ENCODE measurements at regions not wholly inside any gene's neighbourhood (a gene's known extent, or its start where the extent isn't known, plus 50 kb on each side); places are given as distances from the start of the nearest gene placed in this dataset.

DNA sequence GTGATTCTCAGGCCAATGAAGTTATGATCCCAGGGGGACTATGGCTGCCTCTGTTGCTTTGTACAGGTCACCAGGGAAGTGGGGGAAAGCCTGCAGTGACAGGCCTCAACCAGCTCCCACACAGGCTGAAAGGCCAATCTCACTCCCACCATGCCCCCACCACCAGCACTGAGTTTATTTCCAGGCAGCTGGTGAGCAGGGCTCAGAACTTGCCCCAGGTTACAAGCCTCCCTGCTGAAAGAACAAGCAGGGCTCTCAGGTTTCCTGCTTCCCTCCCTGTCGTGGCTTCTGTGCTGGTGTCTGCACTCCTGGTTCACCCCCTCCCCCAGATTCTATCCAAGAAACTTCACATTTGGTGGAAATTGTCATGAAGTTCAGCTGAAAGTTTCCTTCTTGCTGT, 260.3 kb downstream of the CCDC59 start:
- Histone ChIP-seq H3K4me1 (no peaks in the 10 kb centered on the region), H3K27me3 (no peaks in the 10 kb centered on the region), H3K27ac (no peak overlapping the region), H3K9me3 (peaks cover 0 to 7% (median 0%) of the 10 kb centered on the region in 3 donors), H3K36me3 (no peaks in the 10 kb centered on the region), H3K4me3 (no peak overlapping the region)
- 20% methylated on average over 1 of the region's 1 CpG; no CpG with 5 or more reads in 1 of the 2 donors for WGBS, 2 donors
- TF ChIP-seq, protein P1, sequence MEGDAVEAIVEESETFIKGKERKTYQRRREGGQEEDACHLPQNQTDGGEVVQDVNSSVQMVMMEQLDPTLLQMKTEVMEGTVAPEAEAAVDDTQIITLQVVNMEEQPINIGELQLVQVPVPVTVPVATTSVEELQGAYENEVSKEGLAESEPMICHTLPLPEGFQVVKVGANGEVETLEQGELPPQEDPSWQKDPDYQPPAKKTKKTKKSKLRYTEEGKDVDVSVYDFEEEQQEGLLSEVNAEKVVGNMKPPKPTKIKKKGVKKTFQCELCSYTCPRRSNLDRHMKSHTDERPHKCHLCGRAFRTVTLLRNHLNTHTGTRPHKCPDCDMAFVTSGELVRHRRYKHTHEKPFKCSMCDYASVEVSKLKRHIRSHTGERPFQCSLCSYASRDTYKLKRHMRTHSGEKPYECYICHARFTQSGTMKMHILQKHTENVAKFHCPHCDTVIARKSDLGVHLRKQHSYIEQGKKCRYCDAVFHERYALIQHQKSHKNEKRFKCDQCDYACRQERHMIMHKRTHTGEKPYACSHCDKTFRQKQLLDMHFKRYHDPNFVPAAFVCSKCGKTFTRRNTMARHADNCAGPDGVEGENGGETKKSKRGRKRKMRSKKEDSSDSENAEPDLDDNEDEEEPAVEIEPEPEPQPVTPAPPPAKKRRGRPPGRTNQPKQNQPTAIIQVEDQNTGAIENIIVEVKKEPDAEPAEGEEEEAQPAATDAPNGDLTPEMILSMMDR (IDR thresholded peaks at IDR 0.05): no peak
- TF ChIP-seq POLR2A (IDR thresholded peaks at IDR 0.05): no peak
- no peak for DNase-seq
- intact Hi-C loops (cut with DNase I): no loop called here

DNA sequence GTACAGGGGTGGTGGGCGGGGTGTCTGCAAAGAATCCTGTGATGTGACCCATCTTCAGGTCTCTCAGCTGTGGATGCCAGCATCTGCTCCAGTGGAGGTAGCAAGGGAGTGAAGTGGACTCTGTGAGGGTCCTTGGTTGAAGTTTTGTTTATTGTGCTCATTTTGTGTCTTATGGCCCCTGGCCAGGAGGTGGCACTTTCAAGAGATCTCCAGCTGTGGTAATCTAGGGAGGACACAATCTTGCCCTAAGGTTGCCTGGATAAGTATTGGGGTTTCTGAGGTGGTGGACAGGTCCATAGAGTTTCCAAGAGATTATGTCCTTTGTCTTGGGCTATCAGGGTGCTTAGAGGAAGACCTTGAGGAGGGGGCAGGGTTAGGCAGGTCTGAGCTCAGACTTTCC, 260.7 kb downstream of the CCDC59 start:
- 0 to 60% methylated on average over 1 of the region's 1 CpG for WGBS, 2 donors
- H3K4me3 ChIP-seq: no peak overlapping the region
- intact Hi-C loops (cut with DNase I): no loop called here
- no peak overlapping the region for H3K27ac ChIP-seq
- no peaks in the 10 kb centered on the region for H3K4me1 ChIP-seq
- H3K9me3 ChIP-seq: peaks cover 0 to 7% (median 0%) of the 10 kb centered on the region in 3 donors
- DNase-seq: no peak
- H3K27me3 ChIP-seq: no peaks in the 10 kb centered on the region
- no peaks in the 10 kb centered on the region for H3K36me3 ChIP-seq
- TF ChIP-seq, protein P1 (IDR thresholded peaks at IDR 0.05): no peak
- no peak for TF ChIP-seq POLR2A (IDR thresholded peaks at IDR 0.05)

DNA sequence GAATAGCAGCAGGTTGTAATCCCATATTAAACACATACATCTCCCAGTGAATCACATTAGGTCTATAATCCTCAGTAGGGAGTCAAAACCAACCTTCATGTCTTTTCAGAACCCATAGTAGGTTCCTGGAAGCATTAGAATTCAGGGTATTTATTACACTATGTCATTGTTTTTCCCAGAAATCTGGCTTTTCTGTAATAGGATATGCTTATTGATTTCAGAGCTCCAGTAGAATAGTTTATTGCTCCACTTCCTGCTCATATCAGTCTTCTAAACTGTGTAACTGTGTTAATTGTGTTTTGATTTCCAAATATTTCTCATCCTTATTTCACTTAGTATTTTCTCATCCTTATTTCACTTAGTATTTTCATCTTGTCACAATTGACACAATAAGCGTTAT, 268.0 kb downstream of the CCDC59 start:
- H3K4me1 ChIP-seq: no peaks in the 10 kb centered on the region
- no peak overlapping the region for H3K27ac ChIP-seq
- TF ChIP-seq, protein P1 (IDR thresholded peaks at IDR 0.05): no peak
- no peak for TF ChIP-seq POLR2A (IDR thresholded peaks at IDR 0.05)
- no peaks in the 10 kb centered on the region for H3K36me3 ChIP-seq
- no peak overlapping the region for H3K4me3 ChIP-seq
- H3K9me3 ChIP-seq: no peaks in the 10 kb centered on the region
- DNase-seq: no peak
- WGBS, 2 donors: 43 to 81% methylated on average over 1 of the region's 1 CpG
- H3K27me3 ChIP-seq: no peaks in the 10 kb centered on the region
- intact Hi-C loops (cut with DNase I): no loop called here

DNA sequence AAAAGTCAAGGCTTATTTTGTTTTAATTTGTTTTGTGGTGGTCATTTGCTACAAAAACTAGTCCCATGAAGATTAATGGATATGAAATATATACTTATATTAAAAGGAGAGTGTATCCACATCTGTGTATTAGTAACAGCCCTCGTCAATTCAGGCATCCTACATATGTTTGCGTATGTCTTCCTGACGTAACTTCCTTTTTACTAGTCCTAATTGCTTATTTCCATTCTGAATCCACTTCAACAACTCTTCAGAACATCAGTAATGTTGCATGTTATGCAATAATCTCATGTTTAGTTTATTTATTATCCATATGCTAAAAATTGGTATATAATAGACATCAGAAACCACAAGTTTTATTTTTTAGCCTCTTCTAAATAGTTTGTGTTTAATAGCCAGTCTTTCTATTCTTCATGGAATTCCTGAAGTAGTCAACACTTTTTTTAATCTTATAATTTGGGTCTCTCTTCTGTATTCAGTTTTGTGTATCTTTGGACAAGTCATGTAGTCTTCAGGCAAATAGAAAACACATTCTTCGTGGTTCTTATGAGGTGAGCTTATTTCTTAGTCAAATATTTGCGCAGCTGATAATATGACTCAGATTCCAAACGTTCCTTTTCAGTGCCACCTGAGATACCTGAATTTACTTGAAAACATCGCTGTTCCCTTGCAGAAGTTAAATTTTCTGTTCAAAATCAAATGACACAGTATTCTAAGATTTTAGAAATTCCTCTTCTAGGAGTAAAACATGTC, 268.6 kb downstream of the CCDC59 start:
- 43 to 54% methylated on average over 7 of the region's 7 CpGs for WGBS, 2 donors
- no peak for DNase-seq
- Histone ChIP-seq H3K9me3 (no peaks in the 10 kb centered on the region), H3K4me1 (no peaks in the 10 kb centered on the region), H3K36me3 (no peaks in the 10 kb centered on the region), H3K27ac (no peak overlapping the region), H3K4me3 (no peak overlapping the region), H3K27me3 (no peaks in the 10 kb centered on the region)
- intact Hi-C loops (cut with DNase I): no loop called here
- TF ChIP-seq, protein P1 (IDR thresholded peaks at IDR 0.05): no peak
- no peak for TF ChIP-seq POLR2A (IDR thresholded peaks at IDR 0.05)

DNA sequence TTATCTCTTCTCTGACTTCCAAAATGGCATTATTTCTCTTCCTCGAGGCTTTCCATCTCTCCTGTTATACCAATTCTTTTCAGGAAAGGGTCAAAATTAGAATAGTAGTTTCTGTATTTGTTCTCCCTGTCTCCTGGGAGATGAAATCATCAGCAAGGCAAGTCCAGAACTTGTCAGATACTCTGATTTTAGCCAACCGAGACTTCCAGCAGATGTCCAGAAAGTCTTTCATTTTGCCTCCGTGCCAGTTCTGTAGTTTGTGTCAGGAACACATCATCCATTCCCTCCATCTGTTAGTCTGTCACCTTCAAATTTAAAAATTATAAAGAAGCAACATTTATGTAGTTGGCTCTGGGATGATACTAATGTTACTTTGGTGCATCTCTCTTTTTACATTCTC, 275.7 kb downstream of the CCDC59 start:
- 21 to 38% methylated on average over 3 of the region's 3 CpGs for WGBS, 2 donors
- Histone ChIP-seq H3K27ac (no peak overlapping the region), H3K27me3 (no peaks in the 10 kb centered on the region), H3K36me3 (no peaks in the 10 kb centered on the region), H3K9me3 (no peaks in the 10 kb centered on the region), H3K4me3 (no peak overlapping the region), H3K4me1 (no peaks in the 10 kb centered on the region)
- TF ChIP-seq POLR2A (IDR thresholded peaks at IDR 0.05): no peak
- TF ChIP-seq, protein P1 (IDR thresholded peaks at IDR 0.05): no peak
- intact Hi-C loops (cut with DNase I): no loop called here
- DNase-seq: no peak

Measured in esophagus squamous epithelium (tissue), 5 donors.